HFFc6 (cell line): ENCODE measurements at regions not wholly inside any gene's neighbourhood (a gene's known extent, or its start where the extent isn't known, plus 50 kb on each side); places are given as distances from the start of the nearest gene placed in this dataset.

Experiments used
- DNase-seq: peaks from one replicate; pipeline ENCODE4 v3.0.0-alpha.2; 2018
- H3K27ac Mint-ChIP-seq: 2 replicates; pipeline ENCODE4 v1.8.0; 2020; ENCODE audit warnings: mild to moderate bottlenecking, mixed read lengths
- H3K27me3 Mint-ChIP-seq: 2 replicates; pipeline ENCODE4 v1.8.0; 2021; ENCODE audit warnings: mild to moderate bottlenecking, moderate library complexity, mixed read lengths; ENCODE audit not compliant: insufficient read depth
- H3K36me3 Mint-ChIP-seq: 2 replicates; pipeline ENCODE4 v1.8.0; 2021; ENCODE audit warnings: low read depth, mixed read lengths
- H3K4me1 Mint-ChIP-seq: 2 replicates; pipeline ENCODE4 v1.8.0; 2020; ENCODE audit warnings: low read depth, mixed read lengths
- H3K4me3 Mint-ChIP-seq: 2 replicates; pipeline ENCODE4 v1.8.0; 2020; ENCODE audit warnings: mild to moderate bottlenecking, moderate library complexity, mixed read lengths
- H3K9me3 Mint-ChIP-seq: 2 replicates; pipeline ENCODE4 v1.8.0; 2020; ENCODE audit warnings: mild to moderate bottlenecking, mixed read lengths
- TF ChIP-seq, protein P1 (sequence below): fragments of 200-600 bp; sonication (generic); IDR thresholded peaks from 2 replicates; pipeline ENCODE4 v1.5.0; 2021; ENCODE audit warnings: antibody characterized with exemption, mild to moderate bottlenecking

DNA sequence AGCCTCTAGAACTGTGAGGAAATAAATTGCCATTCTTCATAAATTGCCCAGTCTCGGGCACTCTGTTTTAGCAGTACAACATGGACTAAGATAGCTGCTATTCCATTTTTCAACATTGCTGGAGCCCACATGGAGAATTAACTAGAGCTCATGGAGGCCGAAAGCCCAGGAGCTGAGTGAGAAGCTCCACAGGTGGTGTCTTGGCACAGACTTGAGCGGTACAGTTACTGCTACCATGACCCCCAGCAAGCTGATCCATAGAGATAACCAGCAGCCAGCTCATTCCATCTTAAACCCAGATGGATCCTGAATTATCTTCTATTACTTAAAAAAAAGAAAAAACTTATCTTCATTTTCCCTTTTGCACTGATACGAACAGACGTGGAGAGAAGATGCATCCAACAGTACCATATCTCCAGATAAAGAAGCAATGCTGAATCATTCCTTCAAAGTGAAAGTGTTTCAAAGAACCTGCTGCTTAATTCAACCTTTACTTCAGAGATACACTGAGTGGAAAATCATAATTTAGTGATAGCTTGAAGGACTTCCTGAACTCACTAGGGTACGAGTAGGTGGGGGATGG is 115.1 kb downstream of the SETD4 start:
- TF ChIP-seq, protein P1, sequence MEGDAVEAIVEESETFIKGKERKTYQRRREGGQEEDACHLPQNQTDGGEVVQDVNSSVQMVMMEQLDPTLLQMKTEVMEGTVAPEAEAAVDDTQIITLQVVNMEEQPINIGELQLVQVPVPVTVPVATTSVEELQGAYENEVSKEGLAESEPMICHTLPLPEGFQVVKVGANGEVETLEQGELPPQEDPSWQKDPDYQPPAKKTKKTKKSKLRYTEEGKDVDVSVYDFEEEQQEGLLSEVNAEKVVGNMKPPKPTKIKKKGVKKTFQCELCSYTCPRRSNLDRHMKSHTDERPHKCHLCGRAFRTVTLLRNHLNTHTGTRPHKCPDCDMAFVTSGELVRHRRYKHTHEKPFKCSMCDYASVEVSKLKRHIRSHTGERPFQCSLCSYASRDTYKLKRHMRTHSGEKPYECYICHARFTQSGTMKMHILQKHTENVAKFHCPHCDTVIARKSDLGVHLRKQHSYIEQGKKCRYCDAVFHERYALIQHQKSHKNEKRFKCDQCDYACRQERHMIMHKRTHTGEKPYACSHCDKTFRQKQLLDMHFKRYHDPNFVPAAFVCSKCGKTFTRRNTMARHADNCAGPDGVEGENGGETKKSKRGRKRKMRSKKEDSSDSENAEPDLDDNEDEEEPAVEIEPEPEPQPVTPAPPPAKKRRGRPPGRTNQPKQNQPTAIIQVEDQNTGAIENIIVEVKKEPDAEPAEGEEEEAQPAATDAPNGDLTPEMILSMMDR: no peak
- H3K4me3 Mint-ChIP-seq: no peak overlapping the region
- peaks cover 2% of the 10 kb centered on the region for H3K27me3 Mint-ChIP-seq
- peaks cover 3% of the 10 kb centered on the region for H3K4me1 Mint-ChIP-seq
- no peak for DNase-seq
- no peaks in the 10 kb centered on the region for H3K9me3 Mint-ChIP-seq
- no peak overlapping the region for H3K27ac Mint-ChIP-seq
- H3K36me3 Mint-ChIP-seq: no peaks in the 10 kb centered on the region

DNA sequence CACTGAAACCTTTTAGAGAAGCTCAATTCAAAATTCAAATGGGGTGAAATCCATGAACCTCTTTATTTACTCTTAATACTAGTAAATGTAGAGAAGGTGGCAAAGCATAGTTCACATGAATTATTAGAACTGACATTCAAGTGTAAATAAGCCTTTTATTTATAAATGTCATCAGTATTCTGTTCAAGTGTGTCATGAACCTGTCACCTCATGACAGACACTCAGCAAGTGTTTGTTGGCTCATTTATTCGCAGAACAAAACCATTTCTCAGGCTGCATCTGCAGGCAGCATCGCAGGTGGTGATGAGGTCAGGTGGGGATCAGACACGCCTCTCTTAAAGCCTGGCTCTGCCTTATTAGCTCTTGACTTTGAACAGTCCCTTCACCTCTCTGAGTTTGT is 116.6 kb downstream of the SETD4 start:
- H3K9me3 Mint-ChIP-seq: no peaks in the 10 kb centered on the region
- no peak overlapping the region for H3K4me3 Mint-ChIP-seq
- TF ChIP-seq, protein P1: no peak
- no peaks in the 10 kb centered on the region for H3K36me3 Mint-ChIP-seq
- peaks cover 2% of the 10 kb centered on the region for H3K27me3 Mint-ChIP-seq
- H3K4me1 Mint-ChIP-seq: peaks cover 8% of the 10 kb centered on the region
- no peak for DNase-seq
- H3K27ac Mint-ChIP-seq: no peak overlapping the region

DNA sequence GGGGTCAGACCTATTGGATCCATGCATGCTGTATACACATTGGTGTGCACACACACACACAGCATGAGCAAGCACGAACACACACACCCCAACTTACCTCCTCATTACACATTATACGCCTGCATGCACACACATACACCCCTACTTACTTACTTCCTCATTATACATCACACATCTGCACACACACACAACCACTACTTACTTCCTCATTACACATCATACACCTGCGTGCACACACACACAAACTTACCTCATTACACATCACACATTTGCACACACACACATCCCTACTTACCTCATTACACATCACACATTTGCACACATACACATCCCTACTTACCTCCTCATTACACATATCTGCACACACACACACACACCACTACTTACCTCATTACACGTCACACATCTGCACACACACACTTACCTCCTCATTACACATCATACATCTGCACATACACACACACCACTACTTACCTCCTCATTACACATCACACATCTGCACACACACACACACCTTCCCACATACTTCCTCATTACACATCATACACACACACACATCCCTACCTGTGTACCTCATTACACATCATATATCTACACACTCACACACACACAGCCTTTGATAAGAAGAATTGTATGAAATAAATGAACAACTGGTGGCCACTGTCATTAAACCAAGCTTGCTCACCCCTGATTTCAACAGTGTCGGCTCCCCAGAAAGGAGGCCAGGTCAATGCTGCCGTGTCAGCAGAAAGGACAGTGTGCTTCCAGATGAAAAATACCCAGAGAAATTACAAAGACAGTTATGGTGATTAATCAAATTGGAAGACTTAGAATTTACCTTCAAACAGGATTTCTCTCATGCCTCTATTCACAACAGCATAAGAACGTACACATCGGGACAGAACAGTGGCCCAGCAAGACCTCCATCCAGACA is 117.8 kb downstream of the SETD4 start:
- TF ChIP-seq, protein P1: no peak
- H3K4me3 Mint-ChIP-seq: no peak overlapping the region
- H3K36me3 Mint-ChIP-seq: no peaks in the 10 kb centered on the region
- H3K27me3 Mint-ChIP-seq: peaks cover 2% of the 10 kb centered on the region
- H3K9me3 Mint-ChIP-seq: no peaks in the 10 kb centered on the region
- peaks cover 8% of the 10 kb centered on the region for H3K4me1 Mint-ChIP-seq
- no peak for DNase-seq
- no peak overlapping the region for H3K27ac Mint-ChIP-seq

DNA sequence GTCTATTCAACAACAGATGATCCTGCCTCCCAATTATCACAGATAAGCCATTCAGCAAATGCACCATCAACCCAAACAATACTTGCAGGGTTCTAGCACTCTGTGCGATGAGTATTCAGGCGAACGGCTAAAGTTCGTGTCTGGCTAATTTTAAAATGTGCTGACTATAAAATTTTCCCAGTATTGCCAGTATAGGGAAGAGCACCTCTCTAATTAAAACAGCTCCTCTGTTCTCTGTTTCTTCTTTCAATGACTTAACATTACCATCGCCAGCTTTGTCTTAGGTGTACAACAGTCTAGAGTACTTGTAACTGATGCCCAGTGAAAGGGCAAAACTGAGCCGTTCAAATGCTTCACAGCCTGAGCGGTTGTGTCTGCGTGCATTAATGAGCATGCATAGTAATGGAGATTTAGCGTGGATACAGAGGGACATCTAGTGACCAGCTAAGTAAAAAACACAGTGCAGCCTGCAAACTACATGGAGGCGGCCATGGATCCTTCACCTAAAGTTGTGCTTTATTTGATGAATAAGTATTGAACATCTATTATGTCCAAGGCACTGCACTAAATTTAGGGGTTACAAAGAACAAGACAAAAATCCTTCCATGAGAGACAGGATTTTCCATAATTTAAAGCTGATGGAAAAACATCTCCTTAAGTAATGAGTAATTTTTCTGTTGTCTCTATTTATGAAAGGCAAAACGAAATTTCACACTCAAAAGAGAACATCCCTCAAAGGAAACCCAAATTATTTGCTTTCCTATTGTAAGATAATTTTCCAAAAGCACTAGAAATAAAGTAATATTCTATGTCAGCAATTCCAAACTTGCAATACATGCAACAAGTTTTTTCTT is 120.0 kb downstream of the SETD4 start:
- Mint-ChIP-seq H3K4me3 (peak overlapping the region; percentile 52), H3K36me3 (no peaks in the 10 kb centered on the region), H3K27ac (no peak overlapping the region), H3K4me1 (peaks cover 8% of the 10 kb centered on the region), H3K9me3 (no peaks in the 10 kb centered on the region), H3K27me3 (no peaks in the 10 kb centered on the region)
- TF ChIP-seq, protein P1: peak; percentile 79
- DNase-seq: peak; percentile 75

DNA sequence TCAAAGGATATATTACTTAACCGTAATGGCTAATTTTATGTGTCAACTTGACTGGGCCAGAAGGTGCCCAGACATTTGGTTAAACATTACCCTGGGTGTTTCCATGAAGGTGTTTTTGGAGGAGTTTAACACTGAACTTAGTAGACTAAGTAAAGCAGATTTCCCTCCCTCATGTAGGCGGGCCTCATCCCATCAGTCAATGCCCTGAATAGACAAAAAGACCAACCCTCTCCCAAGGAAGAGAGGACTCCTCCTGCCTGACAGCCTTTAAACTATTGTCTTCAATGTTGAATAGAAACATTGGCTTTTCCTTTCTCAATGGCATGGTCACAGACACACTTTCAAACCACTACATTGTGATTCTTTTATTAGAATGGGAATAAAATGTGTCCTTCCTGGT is 121.9 kb downstream of the SETD4 start:
- Mint-ChIP-seq H3K27me3 (no peaks in the 10 kb centered on the region), H3K4me3 (no peak overlapping the region), H3K9me3 (no peaks in the 10 kb centered on the region), H3K36me3 (no peaks in the 10 kb centered on the region), H3K27ac (no peak overlapping the region), H3K4me1 (peaks cover 8% of the 10 kb centered on the region)
- no peak for DNase-seq
- TF ChIP-seq, protein P1: no peak
